ENCODE measurements at regions not wholly inside any gene's neighbourhood (a gene's known extent, or its start where the extent isn't known, plus 50 kb on each side); places are given as distances from the start of the nearest gene placed in this dataset.

DNA sequence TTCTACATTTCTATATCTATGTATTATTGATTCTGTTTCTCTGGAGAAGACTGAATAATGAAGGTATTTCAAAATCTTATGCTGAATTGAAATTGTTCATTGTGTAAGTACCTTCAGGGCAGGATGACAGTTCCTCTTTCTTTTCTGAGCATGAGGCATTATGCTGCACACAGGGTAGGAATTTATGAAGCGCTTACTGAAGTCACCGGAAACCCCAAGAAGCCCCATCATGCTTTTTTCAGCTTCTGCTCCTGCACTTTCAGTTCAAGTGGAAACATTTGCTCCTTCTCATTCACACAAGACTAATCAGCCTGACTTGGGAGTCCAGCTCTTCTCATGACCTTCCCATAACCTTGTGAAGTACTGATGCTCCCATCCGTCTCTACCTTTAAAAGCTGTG, 314.7 kb upstream of the SORL1-AS1 start:
- no peak overlapping the region for H3K27ac ChIP-seq (ENCODE audit: low read length)
- H3K4me1 ChIP-seq (ENCODE audit: control insufficient read depth, insufficient read depth, low read length): no peaks in the 10 kb centered on the region
- H3K27me3 ChIP-seq (ENCODE audit: control insufficient read depth, insufficient read depth, low read length): peaks cover 13% of the 10 kb centered on the region
- ChIA-PET POLR2A (no interaction called here), CTCF (no interaction called here)
- intact Hi-C loops (cut with micrococcal nuclease; ENCODE audit: unreplicated experiment) (no loop called here), in situ Hi-C loops (cut with HindIII; ENCODE audit: low pct_unique_long_range_greater_than_20kb, low sequenced_read_pairs) (no loop called here)
- no peaks in the 10 kb centered on the region for H3K36me3 ChIP-seq (ENCODE audit: control insufficient read depth, insufficient read depth, low read length)
- no peaks in the 10 kb centered on the region for H3K9me3 ChIP-seq (ENCODE audit: control insufficient read depth, insufficient read depth, low read depth, low read length)
- no peak for TF ChIP-seq POLR2AphosphoS5 (IDR thresholded peaks at IDR 0.05; ENCODE audit: low read depth, low read length)
- no peak for TF ChIP-seq TCF7L2 (IDR thresholded peaks at IDR 0.05; ENCODE audit: low read depth, low read length)
- no peak for TF ChIP-seq SIN3A (IDR thresholded peaks at IDR 0.05; ENCODE audit: borderline replicate concordance, insufficient read depth, low read depth, low read length)
- no peak for TF ChIP-seq REST (IDR thresholded peaks at IDR 0.05; ENCODE audit: insufficient read depth in 1 of 2, low read depth in 2 of 2, low read length in 1 of 2)
- TF ChIP-seq, protein P1, sequence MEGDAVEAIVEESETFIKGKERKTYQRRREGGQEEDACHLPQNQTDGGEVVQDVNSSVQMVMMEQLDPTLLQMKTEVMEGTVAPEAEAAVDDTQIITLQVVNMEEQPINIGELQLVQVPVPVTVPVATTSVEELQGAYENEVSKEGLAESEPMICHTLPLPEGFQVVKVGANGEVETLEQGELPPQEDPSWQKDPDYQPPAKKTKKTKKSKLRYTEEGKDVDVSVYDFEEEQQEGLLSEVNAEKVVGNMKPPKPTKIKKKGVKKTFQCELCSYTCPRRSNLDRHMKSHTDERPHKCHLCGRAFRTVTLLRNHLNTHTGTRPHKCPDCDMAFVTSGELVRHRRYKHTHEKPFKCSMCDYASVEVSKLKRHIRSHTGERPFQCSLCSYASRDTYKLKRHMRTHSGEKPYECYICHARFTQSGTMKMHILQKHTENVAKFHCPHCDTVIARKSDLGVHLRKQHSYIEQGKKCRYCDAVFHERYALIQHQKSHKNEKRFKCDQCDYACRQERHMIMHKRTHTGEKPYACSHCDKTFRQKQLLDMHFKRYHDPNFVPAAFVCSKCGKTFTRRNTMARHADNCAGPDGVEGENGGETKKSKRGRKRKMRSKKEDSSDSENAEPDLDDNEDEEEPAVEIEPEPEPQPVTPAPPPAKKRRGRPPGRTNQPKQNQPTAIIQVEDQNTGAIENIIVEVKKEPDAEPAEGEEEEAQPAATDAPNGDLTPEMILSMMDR (IDR thresholded peaks at IDR 0.05): no peak
- DNase-seq (ENCODE audit: low read depth, low spot score): no peak
- no TSS peak for BruUV-seq (replicated peaks)
- H3K4me3 ChIP-seq (ENCODE audit: low read depth in 2 of 2, low read length in 2 of 2): no peak overlapping the region
- no peak for ATAC-seq

- Histone ChIP-seq H3K4me3 (ENCODE audit: low read depth in 2 of 2, low read length in 2 of 2) (no peak overlapping the region), H3K9me3 (ENCODE audit: control insufficient read depth, insufficient read depth, low read depth, low read length) (no peaks in the 10 kb centered on the region), H3K27me3 (ENCODE audit: control insufficient read depth, insufficient read depth, low read length) (peaks cover 16% of the 10 kb centered on the region), H3K4me1 (ENCODE audit: control insufficient read depth, insufficient read depth, low read length) (no peaks in the 10 kb centered on the region), H3K27ac (ENCODE audit: low read length) (no peak overlapping the region), H3K36me3 (ENCODE audit: control insufficient read depth, insufficient read depth, low read length) (no peaks in the 10 kb centered on the region)
- intact Hi-C loops (cut with micrococcal nuclease; ENCODE audit: unreplicated experiment): no loop called here
- no TSS peak for BruUV-seq (replicated peaks)
- ChIA-PET POLR2A (no interaction called here), CTCF (no interaction called here)
- in situ Hi-C loops (cut with HindIII; ENCODE audit: low pct_unique_long_range_greater_than_20kb, low sequenced_read_pairs): no loop called here
- DNase-seq (ENCODE audit: low read depth, low spot score): no peak
- TF ChIP-seq, protein P1 (IDR thresholded peaks at IDR 0.05): no peak
- TF ChIP-seq REST (IDR thresholded peaks at IDR 0.05; ENCODE audit: insufficient read depth in 1 of 2, low read depth in 2 of 2, low read length in 1 of 2) (no peak), SIN3A (IDR thresholded peaks at IDR 0.05; ENCODE audit: borderline replicate concordance, insufficient read depth, low read depth, low read length) (no peak), POLR2AphosphoS5 (IDR thresholded peaks at IDR 0.05; ENCODE audit: low read depth, low read length) (no peak), TCF7L2 (IDR thresholded peaks at IDR 0.05; ENCODE audit: low read depth, low read length) (no peak)
- ATAC-seq: no peak
Observed at GRCh38 chr11:121766991-121767390, 314.2 kb upstream of the SORL1-AS1 start.

Measured in Panc1 (cell line).